SK-N-SH treated with all-trans-retinoic acid at 6 μM for 48 hours (cell line): ENCODE measurements at regions not wholly inside any gene's neighbourhood (a gene's known extent, or its start where the extent isn't known, plus 50 kb on each side); places are given as distances from the start of the nearest gene placed in this dataset.

Experiments used
- ATAC-seq: fragments of 200-7000 bp; cut with Tn5 transposase; 3 replicates; pipeline ENCODE4 v1.9.1; 2020; ENCODE audit warnings: mild to moderate bottlenecking, moderate library complexity
- ARNTL ChIP-seq: fragments of 450-650 bp; formaldehyde crosslinking; IDR thresholded peaks from 2 replicates; pipeline ENCODE4 v1.5.0; 2020; ENCODE audit warnings: low read depth, mild to moderate bottlenecking, moderate library complexity, borderline replicate concordance
- BACH2 ChIP-seq: fragments of 250-450 bp; sonication (Bioruptor Pico); IDR thresholded peaks from 2 replicates; pipeline ENCODE4 v1.9.0; 2021; ENCODE audit warnings: mild to moderate bottlenecking, borderline replicate concordance
- CSDC2 ChIP-seq: fragments of 250-450 bp; sonication (Bioruptor Pico); IDR thresholded peaks from 2 replicates; pipeline ENCODE4 v1.5.0; 2020; ENCODE audit warnings: mild to moderate bottlenecking, moderate library complexity
- ESRRG ChIP-seq: fragments of 250-450 bp; sonication (Bioruptor Pico); IDR thresholded peaks from 2 replicates; pipeline ENCODE4 v1.6.1; 2021; ENCODE audit warnings: mild to moderate bottlenecking
- ISL1 ChIP-seq: fragments of 250-450 bp; sonication (Bioruptor Pico); IDR thresholded peaks from 2 replicates; pipeline ENCODE4 v2.1.2; 2022; ENCODE audit warnings: mild to moderate bottlenecking, moderate library complexity
- OSR1 ChIP-seq: fragments of 250-450 bp; sonication (Bioruptor Pico); IDR thresholded peaks from 2 replicates; pipeline ENCODE4 v1.8.0; 2022; ENCODE audit warnings: moderate library complexity, mild to moderate bottlenecking, inconsistent platforms
- PPARA ChIP-seq: fragments of 250-450 bp; sonication (Bioruptor Pico); IDR thresholded peaks from 2 replicates; pipeline ENCODE4 v1.5.0; 2020; ENCODE audit warnings: mild to moderate bottlenecking, borderline replicate concordance
- SNAI2 ChIP-seq: fragments of 250-450 bp; sonication (Bioruptor Pico); IDR thresholded peaks from 2 replicates; pipeline ENCODE4 v1.5.0; 2020; ENCODE audit warnings: mild to moderate bottlenecking, moderate library complexity
- TCF4 ChIP-seq: fragments of 250-450 bp; sonication (Bioruptor Pico); IDR thresholded peaks from 2 replicates; pipeline ENCODE4 v1.8.0; 2021; ENCODE audit warnings: mild to moderate bottlenecking, moderate library complexity, borderline replicate concordance
- TOX ChIP-seq: fragments of 250-450 bp; sonication (Bioruptor Pico); IDR thresholded peaks from 2 replicates; pipeline ENCODE4 v1.8.0; 2021; ENCODE audit warnings: mild to moderate bottlenecking, moderate library complexity, borderline replicate concordance
- ZC3H10 ChIP-seq: fragments of 250-450 bp; sonication (Bioruptor Pico); IDR thresholded peaks from 2 replicates; pipeline ENCODE4 v1.5.1; 2021; ENCODE audit warnings: mild to moderate bottlenecking, moderate library complexity
- ZFP3 ChIP-seq: fragments of 250-450 bp; sonication (Bioruptor Pico); IDR thresholded peaks from 2 replicates; pipeline ENCODE4 v1.5.0; 2020; ENCODE audit warnings: mild to moderate bottlenecking, moderate library complexity
- ZNF565 ChIP-seq: fragments of 450-650 bp; formaldehyde crosslinking; conservative IDR thresholded peaks from 2 replicates; pipeline ENCODE4 v1.5.0; 2020; ENCODE audit warnings: low read depth, mild to moderate bottlenecking, moderate library complexity
- ZNF70 ChIP-seq: fragments of 450-650 bp; formaldehyde crosslinking; IDR thresholded peaks from 2 replicates; pipeline ENCODE4 v1.5.0; 2020; ENCODE audit warnings: mild to moderate bottlenecking, moderate library complexity
- ZNF8 ChIP-seq: fragments of 450-650 bp; formaldehyde crosslinking; IDR thresholded peaks from 2 replicates; pipeline ENCODE4 v1.5.0; 2020; ENCODE audit warnings: mild to moderate bottlenecking, moderate library complexity
- TF ChIP-seq, protein P1 (sequence below): fragments of 250-450 bp; sonication (Bioruptor Pico); IDR thresholded peaks from 2 replicates; pipeline ENCODE4 v1.5.0; 2020; ENCODE audit warnings: mild to moderate bottlenecking, moderate library complexity
- TF ChIP-seq, protein P2 (sequence below): fragments of 250-450 bp; sonication (Bioruptor Pico); IDR thresholded peaks from 2 replicates; pipeline ENCODE4 v1.5.1; 2021; ENCODE audit warnings: mild to moderate bottlenecking, moderate library complexity
- TF ChIP-seq, protein P3 (sequence below): fragments of 250-450 bp; sonication (Bioruptor Pico); IDR thresholded peaks from 2 replicates; pipeline ENCODE4 v1.8.0; 2020; ENCODE audit warnings: mild to moderate bottlenecking, moderate library complexity, borderline replicate concordance
- TF ChIP-seq, protein P4 (sequence below): fragments of 250-450 bp; sonication (Bioruptor Pico); IDR thresholded peaks from 2 replicates; pipeline ENCODE4 v1.5.1; 2020; ENCODE audit warnings: low read depth, mild to moderate bottlenecking, moderate library complexity
- TF ChIP-seq, protein P5 (sequence below): fragments of 250-450 bp; sonication (Bioruptor Pico); IDR thresholded peaks from 2 replicates; pipeline ENCODE4 v1.8.0; 2021; ENCODE audit warnings: low read depth, mild to moderate bottlenecking, moderate library complexity, borderline replicate concordance

DNA sequence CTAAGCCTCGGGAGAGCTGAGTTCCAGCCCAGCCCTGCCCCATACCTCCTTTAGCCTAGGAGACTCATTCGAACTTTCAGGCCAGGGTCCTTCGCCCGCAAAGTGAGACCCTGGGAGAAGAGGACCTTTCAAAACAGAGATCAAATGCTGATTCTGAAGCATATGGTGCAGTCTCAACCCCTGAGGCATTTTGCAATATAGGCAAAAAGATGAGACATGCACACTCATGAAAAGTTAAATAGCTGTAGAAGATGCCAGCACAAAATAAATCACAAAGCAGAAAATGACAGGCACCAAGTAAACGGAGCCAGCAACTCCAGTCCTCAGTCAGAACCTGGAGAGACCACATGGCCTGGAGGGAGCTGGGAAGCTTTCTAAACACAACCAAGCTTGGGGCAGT, 542.7 kb upstream of the RAB6C start:
- ATAC-seq, result no peak

DNA sequence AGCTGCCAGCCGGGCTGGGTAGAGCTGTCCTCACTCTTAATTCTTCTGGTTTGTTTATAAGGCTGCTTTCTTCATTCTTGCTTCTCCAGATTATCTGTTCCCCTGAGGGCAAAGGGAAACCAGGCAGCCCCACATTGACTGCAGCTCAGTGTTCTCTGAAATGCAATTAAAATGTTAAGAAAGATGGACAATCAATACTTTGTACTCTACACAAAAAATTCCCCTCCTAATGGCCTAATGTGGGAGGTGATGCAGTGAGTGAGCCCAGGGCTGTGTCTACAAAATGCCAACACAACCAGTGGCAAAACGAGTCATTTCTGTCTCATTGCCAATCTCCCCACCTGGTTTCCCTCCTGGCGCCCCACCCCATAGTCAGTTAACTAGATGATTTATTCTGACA, 541.7 kb upstream of the RAB6C start:
- no peak for ATAC-seq
- TF ChIP-seq, protein P1, sequence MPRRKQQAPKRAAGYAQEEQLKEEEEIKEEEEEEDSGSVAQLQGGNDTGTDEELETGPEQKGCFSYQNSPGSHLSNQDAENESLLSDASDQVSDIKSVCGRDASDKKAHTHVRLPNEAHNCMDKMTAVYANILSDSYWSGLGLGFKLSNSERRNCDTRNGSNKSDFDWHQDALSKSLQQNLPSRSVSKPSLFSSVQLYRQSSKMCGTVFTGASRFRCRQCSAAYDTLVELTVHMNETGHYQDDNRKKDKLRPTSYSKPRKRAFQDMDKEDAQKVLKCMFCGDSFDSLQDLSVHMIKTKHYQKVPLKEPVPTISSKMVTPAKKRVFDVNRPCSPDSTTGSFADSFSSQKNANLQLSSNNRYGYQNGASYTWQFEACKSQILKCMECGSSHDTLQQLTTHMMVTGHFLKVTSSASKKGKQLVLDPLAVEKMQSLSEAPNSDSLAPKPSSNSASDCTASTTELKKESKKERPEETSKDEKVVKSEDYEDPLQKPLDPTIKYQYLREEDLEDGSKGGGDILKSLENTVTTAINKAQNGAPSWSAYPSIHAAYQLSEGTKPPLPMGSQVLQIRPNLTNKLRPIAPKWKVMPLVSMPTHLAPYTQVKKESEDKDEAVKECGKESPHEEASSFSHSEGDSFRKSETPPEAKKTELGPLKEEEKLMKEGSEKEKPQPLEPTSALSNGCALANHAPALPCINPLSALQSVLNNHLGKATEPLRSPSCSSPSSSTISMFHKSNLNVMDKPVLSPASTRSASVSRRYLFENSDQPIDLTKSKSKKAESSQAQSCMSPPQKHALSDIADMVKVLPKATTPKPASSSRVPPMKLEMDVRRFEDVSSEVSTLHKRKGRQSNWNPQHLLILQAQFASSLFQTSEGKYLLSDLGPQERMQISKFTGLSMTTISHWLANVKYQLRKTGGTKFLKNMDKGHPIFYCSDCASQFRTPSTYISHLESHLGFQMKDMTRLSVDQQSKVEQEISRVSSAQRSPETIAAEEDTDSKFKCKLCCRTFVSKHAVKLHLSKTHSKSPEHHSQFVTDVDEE (CRISPR knock-in tag), result no peak
- no peak for TF ChIP-seq ZC3H10 (CRISPR knock-in tag)

More for the DNA sequence above, 542.7 kb upstream of the RAB6C start:
- no peak for TF ChIP-seq TOX (CRISPR knock-in tag)
- TF ChIP-seq, protein P2, sequence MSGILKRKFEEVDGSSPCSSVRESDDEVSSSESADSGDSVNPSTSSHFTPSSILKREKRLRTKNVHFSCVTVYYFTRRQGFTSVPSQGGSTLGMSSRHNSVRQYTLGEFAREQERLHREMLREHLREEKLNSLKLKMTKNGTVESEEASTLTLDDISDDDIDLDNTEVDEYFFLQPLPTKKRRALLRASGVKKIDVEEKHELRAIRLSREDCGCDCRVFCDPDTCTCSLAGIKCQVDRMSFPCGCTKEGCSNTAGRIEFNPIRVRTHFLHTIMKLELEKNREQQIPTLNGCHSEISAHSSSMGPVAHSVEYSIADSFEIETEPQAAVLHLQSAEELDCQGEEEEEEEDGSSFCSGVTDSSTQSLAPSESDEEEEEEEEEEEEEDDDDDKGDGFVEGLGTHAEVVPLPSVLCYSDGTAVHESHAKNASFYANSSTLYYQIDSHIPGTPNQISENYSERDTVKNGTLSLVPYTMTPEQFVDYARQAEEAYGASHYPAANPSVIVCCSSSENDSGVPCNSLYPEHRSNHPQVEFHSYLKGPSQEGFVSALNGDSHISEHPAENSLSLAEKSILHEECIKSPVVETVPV (CRISPR knock-in tag), result no peak
- TF ChIP-seq ESRRG, result no peak
- TF ChIP-seq BACH2, result no peak
- no peak for TF ChIP-seq CSDC2
- no peak for TF ChIP-seq SNAI2 (CRISPR knock-in tag)
- TF ChIP-seq, protein P3, sequence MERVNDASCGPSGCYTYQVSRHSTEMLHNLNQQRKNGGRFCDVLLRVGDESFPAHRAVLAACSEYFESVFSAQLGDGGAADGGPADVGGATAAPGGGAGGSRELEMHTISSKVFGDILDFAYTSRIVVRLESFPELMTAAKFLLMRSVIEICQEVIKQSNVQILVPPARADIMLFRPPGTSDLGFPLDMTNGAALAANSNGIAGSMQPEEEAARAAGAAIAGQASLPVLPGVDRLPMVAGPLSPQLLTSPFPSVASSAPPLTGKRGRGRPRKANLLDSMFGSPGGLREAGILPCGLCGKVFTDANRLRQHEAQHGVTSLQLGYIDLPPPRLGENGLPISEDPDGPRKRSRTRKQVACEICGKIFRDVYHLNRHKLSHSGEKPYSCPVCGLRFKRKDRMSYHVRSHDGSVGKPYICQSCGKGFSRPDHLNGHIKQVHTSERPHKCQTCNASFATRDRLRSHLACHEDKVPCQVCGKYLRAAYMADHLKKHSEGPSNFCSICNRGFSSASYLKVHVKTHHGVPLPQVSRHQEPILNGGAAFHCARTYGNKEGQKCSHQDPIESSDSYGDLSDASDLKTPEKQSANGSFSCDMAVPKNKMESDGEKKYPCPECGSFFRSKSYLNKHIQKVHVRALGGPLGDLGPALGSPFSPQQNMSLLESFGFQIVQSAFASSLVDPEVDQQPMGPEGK (CRISPR knock-in tag), result no peak
- no peak for TF ChIP-seq PPARA (CRISPR knock-in tag)
- no peak for TF ChIP-seq ISL1 (CRISPR knock-in tag)
- TF ChIP-seq ZNF8 (CRISPR knock-in tag), result no peak
- TF ChIP-seq TCF4 (CRISPR knock-in tag), result no peak

DNA sequence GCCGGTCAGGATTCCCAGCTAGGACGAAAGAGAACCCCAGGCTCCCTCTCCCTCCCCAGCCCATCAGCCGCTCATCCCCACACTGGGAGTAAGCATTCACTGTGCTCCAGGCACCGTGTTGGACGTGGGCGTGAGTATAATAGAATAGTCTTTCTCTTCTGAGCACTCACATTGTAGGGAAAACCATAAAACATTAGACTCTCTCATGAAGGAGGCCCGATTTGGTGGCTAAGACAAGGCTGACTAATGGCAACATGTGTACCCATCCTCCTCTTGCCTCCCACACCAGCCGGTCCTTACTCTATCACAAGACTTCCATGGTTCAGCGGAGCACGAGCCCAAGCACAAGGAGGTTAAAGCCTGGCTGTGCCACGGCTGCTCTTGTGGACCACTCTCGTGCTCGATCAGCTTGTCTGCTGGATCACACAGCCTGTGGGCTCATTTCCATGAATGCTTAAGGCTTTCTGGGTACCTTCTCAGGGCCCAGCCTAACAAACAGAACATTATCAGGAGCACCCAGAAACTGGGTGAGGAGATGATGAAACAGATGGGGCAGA, 540.9 kb upstream of the RAB6C start:
- ATAC-seq, result no peak
- TF ChIP-seq TOX (CRISPR knock-in tag), result no peak
- no peak for TF ChIP-seq ZNF70 (CRISPR knock-in tag)
- TF ChIP-seq, all 23 proteins: peak for 0

DNA sequence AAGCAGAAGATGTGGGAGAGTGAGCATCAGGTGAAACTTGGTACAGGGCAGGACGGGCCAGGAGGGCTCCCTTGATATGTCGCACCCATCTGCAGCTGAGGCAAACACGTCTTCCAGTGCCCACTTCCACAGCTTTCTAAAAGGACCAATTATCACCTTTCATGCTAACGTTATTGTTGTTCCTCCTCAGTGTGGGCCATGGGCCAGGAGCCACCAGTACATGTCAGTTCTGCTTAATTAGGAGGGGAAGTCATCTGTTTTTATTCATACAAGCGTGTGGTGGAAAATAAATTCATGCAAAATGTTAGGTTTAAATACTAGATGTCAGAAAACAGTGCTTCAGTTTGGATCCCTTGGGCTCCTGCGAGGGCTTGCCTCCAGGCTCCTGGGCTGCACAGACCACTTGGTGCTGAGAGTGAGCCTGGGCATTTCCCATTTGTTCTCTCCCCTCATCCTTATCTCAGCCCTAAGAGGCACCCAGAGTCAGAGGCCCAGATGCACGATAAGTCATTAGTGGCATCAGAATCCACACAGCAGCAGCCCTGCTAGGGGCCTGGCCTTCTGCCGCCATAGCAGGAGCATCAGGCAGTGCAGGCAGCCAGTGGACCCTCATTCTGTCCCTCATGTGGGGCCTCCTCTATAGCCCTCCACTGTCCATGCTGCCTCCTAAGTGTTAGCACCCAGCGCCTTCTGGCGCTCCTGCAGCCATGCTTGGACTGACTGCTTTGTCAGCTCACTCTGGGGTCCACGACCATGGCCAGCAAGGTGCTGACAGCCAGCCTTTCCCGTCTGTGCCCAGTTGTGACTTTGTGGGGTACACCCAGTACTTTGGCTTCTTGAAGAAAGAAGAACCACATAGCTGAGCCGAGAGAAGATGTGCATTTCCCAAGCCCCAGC, 539.8 kb upstream of the RAB6C start:
- ATAC-seq, result no peak
- TF ChIP-seq ZNF565 (no peak), ZFP3 (CRISPR knock-in tag) (no peak), ARNTL (CRISPR knock-in tag) (no peak), BACH2 (no peak), ZC3H10 (CRISPR knock-in tag) (no peak), TOX (CRISPR knock-in tag) (no peak), ESRRG (no peak), OSR1 (no peak)
- TF ChIP-seq, protein P4, sequence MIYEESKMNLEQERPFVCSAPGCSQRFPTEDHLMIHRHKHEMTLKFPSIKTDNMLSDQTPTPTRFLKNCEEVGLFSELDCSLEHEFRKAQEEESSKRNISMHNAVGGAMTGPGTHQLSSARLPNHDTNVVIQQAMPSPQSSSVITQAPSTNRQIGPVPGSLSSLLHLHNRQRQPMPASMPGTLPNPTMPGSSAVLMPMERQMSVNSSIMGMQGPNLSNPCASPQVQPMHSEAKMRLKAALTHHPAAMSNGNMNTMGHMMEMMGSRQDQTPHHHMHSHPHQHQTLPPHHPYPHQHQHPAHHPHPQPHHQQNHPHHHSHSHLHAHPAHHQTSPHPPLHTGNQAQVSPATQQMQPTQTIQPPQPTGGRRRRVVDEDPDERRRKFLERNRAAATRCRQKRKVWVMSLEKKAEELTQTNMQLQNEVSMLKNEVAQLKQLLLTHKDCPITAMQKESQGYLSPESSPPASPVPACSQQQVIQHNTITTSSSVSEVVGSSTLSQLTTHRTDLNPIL, result no peak
- TF ChIP-seq, protein P5, sequence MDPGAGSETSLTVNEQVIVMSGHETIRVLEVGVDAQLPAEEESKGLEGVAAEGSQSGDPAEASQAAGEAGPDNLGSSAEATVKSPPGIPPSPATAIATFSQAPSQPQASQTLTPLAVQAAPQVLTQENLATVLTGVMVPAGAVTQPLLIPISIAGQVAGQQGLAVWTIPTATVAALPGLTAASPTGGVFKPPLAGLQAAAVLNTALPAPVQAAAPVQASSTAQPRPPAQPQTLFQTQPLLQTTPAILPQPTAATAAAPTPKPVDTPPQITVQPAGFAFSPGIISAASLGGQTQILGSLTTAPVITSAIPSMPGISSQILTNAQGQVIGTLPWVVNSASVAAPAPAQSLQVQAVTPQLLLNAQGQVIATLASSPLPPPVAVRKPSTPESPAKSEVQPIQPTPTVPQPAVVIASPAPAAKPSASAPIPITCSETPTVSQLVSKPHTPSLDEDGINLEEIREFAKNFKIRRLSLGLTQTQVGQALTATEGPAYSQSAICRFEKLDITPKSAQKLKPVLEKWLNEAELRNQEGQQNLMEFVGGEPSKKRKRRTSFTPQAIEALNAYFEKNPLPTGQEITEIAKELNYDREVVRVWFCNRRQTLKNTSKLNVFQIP (CRISPR knock-in tag), result no peak
- TF ChIP-seq, protein P1 (CRISPR knock-in tag), result no peak
